ENCODE measurements at regions not wholly inside any gene's neighbourhood (a gene's known extent, or its start where the extent isn't known, plus 50 kb on each side); places are given as distances from the start of the nearest gene placed in this dataset.

GRCh38 chr6:164150232-164150631 lies 735.7 kb downstream of the QKI start:
- no peak overlapping the region for H3K4me2 ChIP-seq (ENCODE audit: low read length)
- no peak overlapping the region for H3K27ac ChIP-seq (ENCODE audit: low read length)
- H3K27me3 ChIP-seq (ENCODE audit: low read depth, low read length) = no peaks in the 10 kb centered on the region
- no peak overlapping the region for H3K4me3 ChIP-seq (ENCODE audit: low read length)
- TF ChIP-seq, protein P1, sequence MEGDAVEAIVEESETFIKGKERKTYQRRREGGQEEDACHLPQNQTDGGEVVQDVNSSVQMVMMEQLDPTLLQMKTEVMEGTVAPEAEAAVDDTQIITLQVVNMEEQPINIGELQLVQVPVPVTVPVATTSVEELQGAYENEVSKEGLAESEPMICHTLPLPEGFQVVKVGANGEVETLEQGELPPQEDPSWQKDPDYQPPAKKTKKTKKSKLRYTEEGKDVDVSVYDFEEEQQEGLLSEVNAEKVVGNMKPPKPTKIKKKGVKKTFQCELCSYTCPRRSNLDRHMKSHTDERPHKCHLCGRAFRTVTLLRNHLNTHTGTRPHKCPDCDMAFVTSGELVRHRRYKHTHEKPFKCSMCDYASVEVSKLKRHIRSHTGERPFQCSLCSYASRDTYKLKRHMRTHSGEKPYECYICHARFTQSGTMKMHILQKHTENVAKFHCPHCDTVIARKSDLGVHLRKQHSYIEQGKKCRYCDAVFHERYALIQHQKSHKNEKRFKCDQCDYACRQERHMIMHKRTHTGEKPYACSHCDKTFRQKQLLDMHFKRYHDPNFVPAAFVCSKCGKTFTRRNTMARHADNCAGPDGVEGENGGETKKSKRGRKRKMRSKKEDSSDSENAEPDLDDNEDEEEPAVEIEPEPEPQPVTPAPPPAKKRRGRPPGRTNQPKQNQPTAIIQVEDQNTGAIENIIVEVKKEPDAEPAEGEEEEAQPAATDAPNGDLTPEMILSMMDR (IDR thresholded peaks at IDR 0.05; ENCODE audit: low read depth, low read length) = no peak
- TF ChIP-seq EZH2phosphoT487 (IDR thresholded peaks at IDR 0.05; ENCODE audit: low read depth) = no peak
- no peaks in the 10 kb centered on the region for H3K36me3 ChIP-seq (replicated peaks; ENCODE audit: low read depth, low read length)
- H3K4me1 ChIP-seq (ENCODE audit: low read length) = no peaks in the 10 kb centered on the region
- no peak overlapping the region for H3K9ac ChIP-seq (ENCODE audit: low read length)
- no peaks in the 10 kb centered on the region for H4K20me1 ChIP-seq (ENCODE audit: insufficient read depth, low read length)
- H3K79me2 ChIP-seq (ENCODE audit: low read length) = no peaks in the 10 kb centered on the region
- no peak overlapping the region for H2AFZ ChIP-seq (ENCODE audit: low read depth, low read length)
- H3K9me3 ChIP-seq (ENCODE audit: insufficient read depth, low read length) = no peaks in the 10 kb centered on the region

DNA sequence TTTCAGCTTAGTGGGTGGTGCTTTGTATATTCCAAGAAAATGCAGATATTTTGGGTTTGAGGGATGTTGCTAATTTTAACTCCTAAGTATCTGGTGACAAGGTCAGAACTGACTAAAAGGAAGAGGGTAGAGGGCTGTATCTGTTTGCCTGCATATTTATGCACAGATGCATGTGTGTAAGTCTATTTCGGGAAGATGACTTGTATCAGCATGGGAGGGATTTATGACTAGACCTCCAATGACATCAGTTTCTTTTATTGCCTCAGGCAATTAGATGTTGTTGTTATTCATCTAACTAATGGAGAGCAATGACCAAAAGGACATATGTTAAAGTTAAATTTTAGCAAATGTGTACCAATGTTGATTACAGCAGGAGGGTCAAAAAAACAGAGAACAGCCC lies 734.3 kb downstream of the QKI start:
- no peaks in the 10 kb centered on the region for H3K79me2 ChIP-seq (ENCODE audit: low read length)
- H3K4me1 ChIP-seq (ENCODE audit: low read length) = no peaks in the 10 kb centered on the region
- no peak overlapping the region for H3K27ac ChIP-seq (ENCODE audit: low read length)
- no peak for TF ChIP-seq EZH2phosphoT487 (IDR thresholded peaks at IDR 0.05; ENCODE audit: low read depth)
- TF ChIP-seq, protein P1 (IDR thresholded peaks at IDR 0.05; ENCODE audit: low read depth, low read length) = no peak
- no peaks in the 10 kb centered on the region for H3K27me3 ChIP-seq (ENCODE audit: low read depth, low read length)
- no peak overlapping the region for H3K9ac ChIP-seq (ENCODE audit: low read length)
- no peaks in the 10 kb centered on the region for H4K20me1 ChIP-seq (ENCODE audit: insufficient read depth, low read length)
- H3K4me3 ChIP-seq (ENCODE audit: low read length) = no peak overlapping the region
- no peak overlapping the region for H2AFZ ChIP-seq (ENCODE audit: low read depth, low read length)
- H3K4me2 ChIP-seq (ENCODE audit: low read length) = no peak overlapping the region
- no peaks in the 10 kb centered on the region for H3K9me3 ChIP-seq (ENCODE audit: insufficient read depth, low read length)
- no peaks in the 10 kb centered on the region for H3K36me3 ChIP-seq (replicated peaks; ENCODE audit: low read depth, low read length)

DNA sequence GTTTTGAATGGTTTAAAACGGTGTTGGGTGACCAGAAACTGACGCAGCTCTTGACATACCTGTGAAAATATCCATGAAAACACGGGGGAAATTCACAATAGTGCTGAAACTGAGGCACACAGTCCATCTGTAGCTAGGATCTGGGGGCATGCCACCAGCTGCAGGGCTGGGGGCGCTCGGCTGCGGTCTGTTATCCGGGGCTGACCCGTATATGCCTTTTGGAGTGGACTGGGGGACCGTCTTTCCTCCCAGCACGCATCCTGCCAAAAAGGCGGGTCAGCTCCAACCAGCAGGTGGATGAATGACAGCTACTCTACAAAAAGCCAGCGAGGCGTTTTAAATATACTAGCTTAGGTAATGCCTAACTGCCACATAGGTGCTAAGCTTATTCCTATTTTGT lies 729.8 kb downstream of the QKI start:
- Histone ChIP-seq H3K9me3 (ENCODE audit: insufficient read depth, low read length) (no peaks in the 10 kb centered on the region), H3K9ac (ENCODE audit: low read length) (no peak overlapping the region), H3K4me1 (ENCODE audit: low read length) (no peaks in the 10 kb centered on the region), H3K36me3 (replicated peaks; ENCODE audit: low read depth, low read length) (no peaks in the 10 kb centered on the region), H3K27me3 (ENCODE audit: low read depth, low read length) (no peaks in the 10 kb centered on the region), H3K4me2 (ENCODE audit: low read length) (no peak overlapping the region), H2AFZ (ENCODE audit: low read depth, low read length) (no peak overlapping the region), H3K4me3 (ENCODE audit: low read length) (no peak overlapping the region), H3K79me2 (ENCODE audit: low read length) (no peaks in the 10 kb centered on the region), H3K27ac (ENCODE audit: low read length) (no peak overlapping the region), H4K20me1 (ENCODE audit: insufficient read depth, low read length) (no peaks in the 10 kb centered on the region)
- TF ChIP-seq, protein P1 (IDR thresholded peaks at IDR 0.05; ENCODE audit: low read depth, low read length) = no peak
- TF ChIP-seq EZH2phosphoT487 (IDR thresholded peaks at IDR 0.05; ENCODE audit: low read depth) = no peak

DNA sequence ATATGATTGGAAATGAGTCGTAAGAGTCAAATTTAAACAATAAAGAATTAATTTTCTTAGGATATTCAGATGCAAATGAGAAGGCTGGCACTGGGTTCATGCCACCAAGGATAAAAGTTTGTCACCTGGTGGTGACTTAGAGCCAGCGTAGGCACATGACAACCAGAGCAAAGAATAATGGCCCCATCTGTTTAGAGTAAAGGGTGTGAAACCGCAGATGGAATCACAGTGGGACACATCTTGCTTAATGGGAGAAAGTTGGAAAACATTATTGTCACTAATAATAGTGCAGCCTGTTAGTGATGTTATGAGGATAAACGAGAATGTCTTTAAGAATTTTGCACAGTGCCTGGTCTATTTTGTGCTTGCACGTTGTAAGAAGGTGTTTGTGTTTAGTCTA lies 727.8 kb downstream of the QKI start:
- H3K9me3 ChIP-seq (ENCODE audit: insufficient read depth, low read length) = no peaks in the 10 kb centered on the region
- no peaks in the 10 kb centered on the region for H3K79me2 ChIP-seq (ENCODE audit: low read length)
- H3K4me2 ChIP-seq (ENCODE audit: low read length) = no peak overlapping the region
- H3K4me1 ChIP-seq (ENCODE audit: low read length) = no peaks in the 10 kb centered on the region
- no peak overlapping the region for H3K4me3 ChIP-seq (ENCODE audit: low read length)
- H2AFZ ChIP-seq (ENCODE audit: low read depth, low read length) = no peak overlapping the region
- no peaks in the 10 kb centered on the region for H3K36me3 ChIP-seq (replicated peaks; ENCODE audit: low read depth, low read length)
- TF ChIP-seq, protein P1 (IDR thresholded peaks at IDR 0.05; ENCODE audit: low read depth, low read length) = no peak
- no peak for TF ChIP-seq EZH2phosphoT487 (IDR thresholded peaks at IDR 0.05; ENCODE audit: low read depth)
- H3K9ac ChIP-seq (ENCODE audit: low read length) = no peak overlapping the region
- no peak overlapping the region for H3K27ac ChIP-seq (ENCODE audit: low read length)
- no peaks in the 10 kb centered on the region for H3K27me3 ChIP-seq (ENCODE audit: low read depth, low read length)
- no peaks in the 10 kb centered on the region for H4K20me1 ChIP-seq (ENCODE audit: insufficient read depth, low read length)
